ENCODE measurements at regions not wholly inside any gene's neighbourhood (a gene's known extent, or its start where the extent isn't known, plus 50 kb on each side); places are given as distances from the start of the nearest gene placed in this dataset.
"Not testable (repeated sequence)": the region's sequence is repeated elsewhere in the genome, so short reads cannot be mapped to it uniquely, and the experiment has no call there.

- no peak overlapping the region for H3K4me3 ChIP-seq (ENCODE audit: low read length)
- DNase-seq = peak; percentile 30
- no peaks in the 10 kb centered on the region for H3K9me3 ChIP-seq (ENCODE audit: low read length)
- no peaks in the 10 kb centered on the region for H3K4me1 ChIP-seq (ENCODE audit: low read length)
- H3K36me3 ChIP-seq (ENCODE audit: insufficient read depth, low read length) = no peaks in the 10 kb centered on the region
- H3K27me3 ChIP-seq (ENCODE audit: low read length) = no peaks in the 10 kb centered on the region
- H3K4me2 ChIP-seq (ENCODE audit: low read depth, low read length, poor library complexity, severe bottlenecking) = no peak overlapping the region
- no peak overlapping the region for H3K9ac ChIP-seq (ENCODE audit: low read length)
- H3K27ac ChIP-seq (ENCODE audit: low read length) = no peak overlapping the region
- no peaks in the 10 kb centered on the region for H3K79me2 ChIP-seq (ENCODE audit: low read length)
- H2AFZ ChIP-seq (ENCODE audit: low read length) = no peak overlapping the region
- H4K20me1 ChIP-seq (ENCODE audit: insufficient read depth, low read depth, low read length) = no peaks in the 10 kb centered on the region
- no peaks in the 10 kb centered on the region for H3K9me2 ChIP-seq (replicated peaks; ENCODE audit: insufficient read depth, low read length)
Observed at GRCh38 chr4:127394516-127394915, 238.2 kb upstream of the INTU start.

DNA sequence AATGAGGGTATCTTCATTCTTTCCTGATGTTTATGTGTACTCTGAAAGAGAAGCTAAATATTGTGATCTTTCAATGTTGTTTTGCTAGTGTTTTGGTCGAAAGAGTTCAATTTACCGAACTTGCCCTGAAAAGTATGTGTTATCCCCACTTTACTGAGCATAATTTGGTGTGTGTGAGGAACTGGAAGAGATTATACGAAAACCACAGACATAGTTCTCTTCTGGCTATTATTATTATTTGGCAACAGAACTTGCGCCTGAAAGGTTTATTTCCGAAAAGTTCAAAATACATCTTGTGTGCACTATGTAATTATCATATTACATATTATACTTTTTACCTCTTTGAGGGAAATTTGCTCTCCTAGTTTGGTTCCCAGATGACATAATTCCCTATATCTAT lies 232.5 kb upstream of the INTU start:
- Histone ChIP-seq H3K9me2 (replicated peaks; ENCODE audit: insufficient read depth, low read length) (no peaks in the 10 kb centered on the region), H3K27me3 (ENCODE audit: low read length) (no peaks in the 10 kb centered on the region), H3K27ac (ENCODE audit: low read length) (no peak overlapping the region), H2AFZ (ENCODE audit: low read length) (no peak overlapping the region), H3K4me2 (ENCODE audit: low read depth, low read length, poor library complexity, severe bottlenecking) (no peak overlapping the region), H3K4me3 (ENCODE audit: low read length) (no peak overlapping the region), H4K20me1 (ENCODE audit: insufficient read depth, low read depth, low read length) (no peaks in the 10 kb centered on the region), H3K9ac (ENCODE audit: low read length) (no peak overlapping the region), H3K79me2 (ENCODE audit: low read length) (no peaks in the 10 kb centered on the region), H3K9me3 (ENCODE audit: low read length) (no peaks in the 10 kb centered on the region), H3K36me3 (ENCODE audit: insufficient read depth, low read length) (no peaks in the 10 kb centered on the region), H3K4me1 (ENCODE audit: low read length) (no peaks in the 10 kb centered on the region)
- no peak for DNase-seq

- DNase-seq = peak; percentile 88
- H3K9ac ChIP-seq (ENCODE audit: low read length) = no peak overlapping the region
- no peaks in the 10 kb centered on the region for H3K9me3 ChIP-seq (ENCODE audit: low read length)
- H3K4me1 ChIP-seq (ENCODE audit: low read length) = no peaks in the 10 kb centered on the region
- H3K27ac ChIP-seq (ENCODE audit: low read length) = no peak overlapping the region
- no peaks in the 10 kb centered on the region for H3K9me2 ChIP-seq (replicated peaks; ENCODE audit: insufficient read depth, low read length)
- H2AFZ ChIP-seq (ENCODE audit: low read length) = no peak overlapping the region
- no peak overlapping the region for H3K4me3 ChIP-seq (ENCODE audit: low read length)
- H3K79me2 ChIP-seq (ENCODE audit: low read length) = no peaks in the 10 kb centered on the region
- H4K20me1 ChIP-seq (ENCODE audit: insufficient read depth, low read depth, low read length) = no peaks in the 10 kb centered on the region
- no peaks in the 10 kb centered on the region for H3K27me3 ChIP-seq (ENCODE audit: low read length)
- H3K36me3 ChIP-seq (ENCODE audit: insufficient read depth, low read length) = no peaks in the 10 kb centered on the region
- H3K4me2 ChIP-seq (ENCODE audit: low read depth, low read length, poor library complexity, severe bottlenecking) = no peak overlapping the region
Observed at GRCh38 chr4:127400731-127401346, 231.9 kb upstream of the INTU start.

DNA sequence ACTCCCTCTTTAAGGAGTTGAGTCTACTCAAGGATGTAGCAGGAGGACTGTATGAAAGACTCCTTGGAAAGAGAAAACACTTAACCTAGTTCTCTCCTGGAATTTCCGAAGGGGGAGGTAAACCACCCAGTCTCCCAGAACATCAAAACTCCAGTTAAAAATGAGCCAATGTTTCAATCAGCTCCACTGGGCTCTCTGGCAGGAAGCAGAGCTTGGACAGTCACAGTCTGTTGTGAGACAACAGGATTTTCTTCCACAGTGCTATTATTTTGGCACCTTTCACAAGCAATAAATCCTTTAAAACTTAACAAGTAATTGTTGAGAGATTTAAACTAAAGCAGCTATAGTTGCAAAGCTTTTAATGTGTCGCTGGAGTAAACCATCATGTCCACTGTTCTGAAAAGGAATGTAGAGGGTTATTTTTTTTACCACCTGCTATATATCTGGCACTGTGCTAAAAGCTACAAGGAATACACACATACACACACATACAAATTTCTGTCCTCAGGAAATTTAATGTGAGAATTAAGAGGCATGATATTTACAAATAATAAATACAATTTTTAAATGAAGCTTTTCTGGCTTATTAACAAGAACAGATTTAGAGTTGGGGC lies 229.2 kb upstream of the INTU start:
- Histone ChIP-seq H3K27me3 (ENCODE audit: low read length) (no peaks in the 10 kb centered on the region), H3K27ac (ENCODE audit: low read length) (no peak overlapping the region), H4K20me1 (ENCODE audit: insufficient read depth, low read depth, low read length) (no peaks in the 10 kb centered on the region), H2AFZ (ENCODE audit: low read length) (no peak overlapping the region), H3K9me2 (replicated peaks; ENCODE audit: insufficient read depth, low read length) (no peaks in the 10 kb centered on the region), H3K4me2 (ENCODE audit: low read depth, low read length, poor library complexity, severe bottlenecking) (no peak overlapping the region), H3K79me2 (ENCODE audit: low read length) (no peaks in the 10 kb centered on the region), H3K9me3 (ENCODE audit: low read length) (no peaks in the 10 kb centered on the region; the same call in 1 of the 2 replicates), H3K4me1 (ENCODE audit: low read length) (no peaks in the 10 kb centered on the region), H3K4me3 (ENCODE audit: low read length) (no peak overlapping the region), H3K36me3 (ENCODE audit: insufficient read depth, low read length) (no peaks in the 10 kb centered on the region), H3K9ac (ENCODE audit: low read length) (no peak overlapping the region)
- no peak for DNase-seq

- Histone ChIP-seq H3K9ac (ENCODE audit: low read length) (no peak overlapping the region), H3K4me2 (ENCODE audit: low read depth, low read length, poor library complexity, severe bottlenecking) (no peak overlapping the region), H3K27ac (ENCODE audit: low read length) (no peak overlapping the region), H3K4me3 (ENCODE audit: low read length) (no peak overlapping the region), H3K36me3 (ENCODE audit: insufficient read depth, low read length) (no peaks in the 10 kb centered on the region), H2AFZ (ENCODE audit: low read length) (no peak overlapping the region), H3K79me2 (ENCODE audit: low read length) (no peaks in the 10 kb centered on the region), H4K20me1 (ENCODE audit: insufficient read depth, low read depth, low read length) (no peaks in the 10 kb centered on the region), H3K27me3 (ENCODE audit: low read length) (no peaks in the 10 kb centered on the region), H3K9me2 (replicated peaks; ENCODE audit: insufficient read depth, low read length) (no peaks in the 10 kb centered on the region), H3K4me1 (ENCODE audit: low read length) (no peaks in the 10 kb centered on the region), H3K9me3 (ENCODE audit: low read length) (no peaks in the 10 kb centered on the region; the same call in 1 of the 2 replicates)
- DNase-seq = no peak
Observed at GRCh38 chr4:127406187-127406586, 226.6 kb upstream of the INTU start.

DNA sequence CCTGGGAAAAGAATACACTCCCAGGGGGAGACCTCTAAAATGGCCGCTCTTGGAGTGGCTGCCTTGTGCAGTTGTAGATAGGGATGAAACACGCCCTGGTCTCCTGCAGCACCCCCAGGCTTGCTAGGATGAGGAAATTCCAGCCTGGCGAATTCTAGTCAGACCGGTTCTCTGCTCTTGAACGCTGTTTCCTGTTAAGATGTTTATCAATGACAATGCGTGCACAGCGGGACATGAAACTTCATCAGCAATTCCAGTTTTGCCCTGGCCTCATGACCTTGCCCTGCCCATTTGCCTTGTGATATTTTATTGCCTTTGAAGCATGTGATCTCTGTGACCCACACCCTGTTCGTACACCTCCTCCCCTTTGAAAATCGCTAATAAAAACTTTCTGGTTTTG lies 225.2 kb upstream of the INTU start:
- H3K9me3 ChIP-seq (ENCODE audit: low read length); H3K4me2 ChIP-seq (ENCODE audit: low read depth, low read length, poor library complexity, severe bottlenecking); H3K27me3 ChIP-seq (ENCODE audit: low read length); H3K27ac ChIP-seq (ENCODE audit: low read length); H3K9ac ChIP-seq (ENCODE audit: low read length); H3K36me3 ChIP-seq (ENCODE audit: insufficient read depth, low read length); DNase-seq; H4K20me1 ChIP-seq (ENCODE audit: insufficient read depth, low read depth, low read length); H3K9me2 ChIP-seq (replicated peaks; ENCODE audit: insufficient read depth, low read length); H3K79me2 ChIP-seq (ENCODE audit: low read length); H3K4me3 ChIP-seq (ENCODE audit: low read length); H2AFZ ChIP-seq (ENCODE audit: low read length); H3K4me1 ChIP-seq (ENCODE audit: low read length): not testable (repeated sequence)

GRCh38 chr4:127410201-127410600 lies 222.6 kb upstream of the INTU start:
- Histone ChIP-seq H3K27ac (ENCODE audit: low read length) (no peak overlapping the region), H3K9me2 (replicated peaks; ENCODE audit: insufficient read depth, low read length) (no peaks in the 10 kb centered on the region), H3K9me3 (ENCODE audit: low read length) (no peaks in the 10 kb centered on the region; the same call in 1 of the 2 replicates), H4K20me1 (ENCODE audit: insufficient read depth, low read depth, low read length) (no peaks in the 10 kb centered on the region), H3K27me3 (ENCODE audit: low read length) (no peaks in the 10 kb centered on the region), H2AFZ (ENCODE audit: low read length) (no peak overlapping the region), H3K9ac (ENCODE audit: low read length) (no peak overlapping the region), H3K4me2 (ENCODE audit: low read depth, low read length, poor library complexity, severe bottlenecking) (no peak overlapping the region), H3K4me1 (ENCODE audit: low read length) (no peaks in the 10 kb centered on the region), H3K79me2 (ENCODE audit: low read length) (no peaks in the 10 kb centered on the region), H3K4me3 (ENCODE audit: low read length) (no peak overlapping the region), H3K36me3 (ENCODE audit: insufficient read depth, low read length) (no peaks in the 10 kb centered on the region)
- DNase-seq = no peak

DNA sequence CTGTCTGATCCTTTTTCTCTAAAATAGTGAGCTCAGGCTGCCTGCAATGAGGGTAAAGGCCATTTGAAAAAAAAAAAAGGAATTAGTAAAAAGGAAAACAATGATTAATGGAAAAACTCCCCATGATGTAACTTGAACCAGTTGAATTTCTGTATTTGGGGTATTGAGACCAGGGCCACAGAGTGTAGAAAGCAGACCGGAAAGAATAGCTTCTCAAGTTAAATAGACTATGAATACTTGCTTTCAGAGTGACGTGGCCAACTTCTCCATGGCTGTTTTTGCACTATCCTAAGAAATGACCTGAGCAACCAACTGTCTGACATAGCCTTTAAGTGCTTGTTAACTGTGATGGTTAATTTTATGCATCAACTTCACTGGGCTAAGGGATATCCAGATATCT lies 222.1 kb upstream of the INTU start:
- Histone ChIP-seq H3K27me3 (ENCODE audit: low read length) (no peaks in the 10 kb centered on the region), H2AFZ (ENCODE audit: low read length) (no peak overlapping the region), H3K9ac (ENCODE audit: low read length) (no peak overlapping the region), H3K9me2 (replicated peaks; ENCODE audit: insufficient read depth, low read length) (no peaks in the 10 kb centered on the region), H3K79me2 (ENCODE audit: low read length) (no peaks in the 10 kb centered on the region), H3K4me3 (ENCODE audit: low read length) (no peak overlapping the region), H3K4me1 (ENCODE audit: low read length) (no peaks in the 10 kb centered on the region), H3K36me3 (ENCODE audit: insufficient read depth, low read length) (no peaks in the 10 kb centered on the region), H3K4me2 (ENCODE audit: low read depth, low read length, poor library complexity, severe bottlenecking) (no peak overlapping the region), H4K20me1 (ENCODE audit: insufficient read depth, low read depth, low read length) (no peaks in the 10 kb centered on the region), H3K27ac (ENCODE audit: low read length) (no peak overlapping the region), H3K9me3 (ENCODE audit: low read length) (no peaks in the 10 kb centered on the region; the same call in 1 of the 2 replicates)
- DNase-seq = no peak

All from Karpas-422 (cell line).